Prostate gland (tissue), 2 donors: ENCODE measurements at regions not wholly inside any gene's neighbourhood (a gene's known extent, or its start where the extent isn't known, plus 50 kb on each side); places are given as distances from the start of the nearest gene placed in this dataset.

Experiments used
- CTCF ChIP-seq, 4 experiments: fragments of 200-600 bp in 2 of 4; fragments of 450-650 bp in 2 of 4; sonication (generic) in 2 of 4; IDR thresholded peaks; 1 replicate in 3 of 4; 2 replicates in 1 of 4; pipeline ENCODE4 v1.5.1; 2016 to 2019; ENCODE audit warnings: antibody characterized with exemption in 4 of 4, mild to moderate bottlenecking in 2 of 4, moderate library complexity in 2 of 4
- POLR2A ChIP-seq: fragments of 450-650 bp; IDR thresholded peaks from one replicate; pipeline ENCODE4 v1.6.1; 2016; ENCODE audit warnings: antibody characterized with exemption, mild to moderate bottlenecking
- POLR2AphosphoS5 ChIP-seq: sonication (generic); formaldehyde crosslinking; IDR thresholded peaks from one replicate; pipeline ENCODE4 v1.6.1; 2017; ENCODE audit warnings: antibody characterized with exemption

GRCh38 chr7:45349090-45349489 lies 191.5 kb downstream of the RAMP3 start:
- TF ChIP-seq POLR2A, result no peak
- no peak for TF ChIP-seq CTCF (IDR thresholded peaks at IDR 0.05)
- TF ChIP-seq POLR2AphosphoS5, result no peak
